GM18861 (cell line): ENCODE measurements at regions not wholly inside any gene's neighbourhood (a gene's known extent, or its start where the extent isn't known, plus 50 kb on each side); places are given as distances from the start of the nearest gene placed in this dataset.
A peak's percentile ranks its signal among the peaks of the same experiment; 100 is the strongest.

ENCODE experiments used
- ATAC-seq: cut with Tn5 transposase; IDR thresholded peaks from one replicate; pipeline ENCODE4 v1.9.1; 2021; ENCODE audit not compliant: unreplicated experiment

GRCh38 chr2:220981926-220982325 is 590.2 kb downstream of the EPHA4 start:
- no peak for ATAC-seq

- ATAC-seq = no peak
Observed at GRCh38 chr2:220985561-220985960, 586.5 kb downstream of the EPHA4 start.

DNA sequence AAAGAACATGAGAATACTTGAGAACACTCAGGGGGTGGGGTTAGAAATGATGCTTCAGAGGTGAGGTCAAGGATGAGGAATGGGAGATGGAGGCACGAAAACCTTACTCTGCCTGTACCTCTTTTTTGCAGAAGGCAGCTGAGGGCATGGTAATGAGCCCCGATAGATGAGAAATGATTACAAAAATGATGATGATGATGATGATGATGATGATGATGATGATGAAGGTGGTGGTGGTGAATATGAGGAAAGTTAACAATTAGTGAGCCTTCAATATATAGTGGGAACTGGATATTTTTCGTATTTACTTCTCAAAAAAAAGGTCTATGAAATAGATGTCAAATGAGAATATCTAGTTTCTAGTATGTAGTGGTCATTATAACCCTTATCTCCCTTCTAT is 584.3 kb downstream of the EPHA4 start:
- ATAC-seq = no peak

DNA sequence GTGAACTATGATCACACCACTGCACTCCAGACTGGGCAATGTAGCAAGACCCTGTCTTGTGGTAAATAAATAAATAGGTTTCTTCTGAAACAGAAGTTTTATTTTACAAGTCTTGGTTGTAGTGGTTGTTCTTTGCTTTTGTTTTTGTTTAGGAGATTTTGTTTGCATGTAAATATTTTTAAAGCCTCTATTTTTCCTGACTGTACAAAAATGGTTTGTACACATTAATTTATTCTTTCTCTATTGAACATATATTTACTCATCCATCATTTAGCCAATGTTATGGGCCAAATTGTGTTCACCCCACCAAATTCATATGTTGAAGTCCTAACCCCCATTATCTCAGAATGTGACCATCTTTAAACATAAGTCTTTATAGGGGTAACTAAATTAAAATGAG is 580.1 kb downstream of the EPHA4 start:
- no peak for ATAC-seq

DNA sequence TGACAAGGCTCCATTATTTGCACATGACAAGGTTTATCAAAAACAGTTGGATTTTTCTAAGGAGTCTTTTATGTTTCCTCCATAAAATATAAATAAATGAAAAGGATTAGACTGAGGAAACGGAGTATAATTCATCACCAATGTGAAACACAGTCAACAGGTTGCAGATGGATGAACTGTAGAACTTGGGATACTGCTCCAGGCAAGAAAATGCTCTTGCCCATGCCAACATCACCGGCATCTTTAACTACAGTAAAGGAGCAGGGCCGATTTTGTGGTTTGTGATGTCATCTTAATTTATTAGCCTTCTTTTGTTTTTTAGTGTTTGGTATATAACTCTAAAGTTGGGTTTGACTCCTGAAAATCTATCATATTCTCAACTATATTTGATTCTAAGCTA is 577.3 kb downstream of the EPHA4 start:
- no peak for ATAC-seq

GRCh38 chr2:220995581-220995980 is 576.5 kb downstream of the EPHA4 start:
- ATAC-seq = no peak

- ATAC-seq = no peak
Observed at GRCh38 chr2:220998156-220998555, 573.9 kb downstream of the EPHA4 start.

- no peak for ATAC-seq
Observed at GRCh38 chr2:220999356-220999755, 572.7 kb downstream of the EPHA4 start.

- ATAC-seq = no peak
Observed at GRCh38 chr2:221001381-221001801, 570.7 kb downstream of the EPHA4 start.

DNA sequence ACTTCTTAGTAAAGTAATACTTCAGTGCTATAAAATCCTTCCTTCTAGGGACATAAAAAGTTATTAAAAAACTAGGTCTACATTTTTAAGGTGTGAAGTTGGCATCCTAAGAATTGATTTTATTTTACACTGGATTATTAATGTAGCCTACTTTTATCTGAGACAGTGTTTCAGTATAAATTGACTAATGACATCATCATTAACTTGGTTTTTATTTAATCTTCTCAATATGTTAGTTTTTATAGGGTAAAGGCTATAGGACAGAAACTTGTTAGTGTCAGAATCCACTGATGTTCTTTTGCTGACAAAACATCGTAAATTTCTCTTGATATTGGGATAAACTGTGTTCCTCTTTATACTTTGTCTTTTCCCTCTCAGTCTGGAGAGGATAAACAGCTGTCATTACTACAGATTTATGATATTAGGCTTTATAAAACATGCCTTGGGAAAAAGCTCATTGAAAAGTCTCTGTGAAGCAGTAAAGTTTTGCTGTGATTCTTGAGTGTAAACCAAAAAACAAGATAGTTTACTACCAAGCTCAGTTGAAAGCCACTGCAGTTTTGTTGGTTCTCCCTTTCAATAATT is 569.9 kb downstream of the EPHA4 start:
- no peak for ATAC-seq

GRCh38 chr2:221005338-221005737 is 566.8 kb downstream of the EPHA4 start:
- ATAC-seq = no peak

- no peak for ATAC-seq
Observed at GRCh38 chr2:221006084-221006483, 566.0 kb downstream of the EPHA4 start.

GRCh38 chr2:221016551-221016950 is 555.6 kb downstream of the EPHA4 start:
- ATAC-seq = no peak

- no peak for ATAC-seq
Observed at GRCh38 chr2:221018262-221018661, 553.8 kb downstream of the EPHA4 start.

DNA sequence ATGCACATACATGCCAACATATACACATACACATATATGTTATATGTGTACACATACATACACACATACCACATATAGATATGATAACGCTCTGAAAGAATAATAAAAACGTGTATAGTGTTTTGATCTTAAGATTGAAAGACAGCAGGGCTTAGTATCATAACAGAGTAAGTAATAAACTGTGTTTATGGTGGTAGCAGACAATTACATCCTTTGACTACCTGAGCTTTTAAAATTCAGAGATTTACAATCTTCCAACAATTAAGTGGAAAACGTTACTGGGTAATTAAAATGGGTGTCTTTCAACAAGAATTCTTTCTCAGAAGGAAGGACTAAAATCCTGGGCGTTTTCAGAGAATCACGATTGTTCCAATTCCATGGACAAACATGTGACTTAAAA is 552.4 kb downstream of the EPHA4 start:
- no peak for ATAC-seq

GRCh38 chr2:221022554-221022953 is 549.5 kb downstream of the EPHA4 start:
- ATAC-seq = no peak

GRCh38 chr2:221025398-221025797 is 546.7 kb downstream of the EPHA4 start:
- peak; percentile 65 for ATAC-seq

- ATAC-seq = no peak
Observed at GRCh38 chr2:221034026-221034701, 537.9 kb downstream of the EPHA4 start.

- ATAC-seq = no peak
Observed at GRCh38 chr2:221034973-221035372, 537.1 kb downstream of the EPHA4 start.

DNA sequence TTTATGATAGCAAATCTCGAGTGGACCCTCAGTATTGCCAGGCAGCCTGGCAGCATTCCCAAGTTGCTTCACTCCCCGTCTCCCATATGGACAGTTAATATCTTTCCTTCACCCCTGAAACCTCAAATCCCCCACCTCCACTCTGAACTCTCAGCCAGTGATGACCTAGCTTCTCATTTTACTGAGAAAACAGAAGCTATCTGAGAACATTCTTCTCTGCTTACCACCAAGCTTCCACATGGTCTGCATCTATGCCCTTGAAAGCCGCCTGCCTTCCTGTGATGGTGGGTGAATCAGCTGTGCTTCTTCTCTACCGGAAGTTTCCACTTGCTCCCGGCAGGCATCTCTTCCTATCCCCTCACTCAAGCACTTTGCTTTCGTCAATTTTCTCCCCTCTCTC is 529.2 kb downstream of the EPHA4 start:
- no peak for ATAC-seq

GRCh38 chr2:221044781-221045180 is 527.3 kb downstream of the EPHA4 start:
- ATAC-seq = no peak

DNA sequence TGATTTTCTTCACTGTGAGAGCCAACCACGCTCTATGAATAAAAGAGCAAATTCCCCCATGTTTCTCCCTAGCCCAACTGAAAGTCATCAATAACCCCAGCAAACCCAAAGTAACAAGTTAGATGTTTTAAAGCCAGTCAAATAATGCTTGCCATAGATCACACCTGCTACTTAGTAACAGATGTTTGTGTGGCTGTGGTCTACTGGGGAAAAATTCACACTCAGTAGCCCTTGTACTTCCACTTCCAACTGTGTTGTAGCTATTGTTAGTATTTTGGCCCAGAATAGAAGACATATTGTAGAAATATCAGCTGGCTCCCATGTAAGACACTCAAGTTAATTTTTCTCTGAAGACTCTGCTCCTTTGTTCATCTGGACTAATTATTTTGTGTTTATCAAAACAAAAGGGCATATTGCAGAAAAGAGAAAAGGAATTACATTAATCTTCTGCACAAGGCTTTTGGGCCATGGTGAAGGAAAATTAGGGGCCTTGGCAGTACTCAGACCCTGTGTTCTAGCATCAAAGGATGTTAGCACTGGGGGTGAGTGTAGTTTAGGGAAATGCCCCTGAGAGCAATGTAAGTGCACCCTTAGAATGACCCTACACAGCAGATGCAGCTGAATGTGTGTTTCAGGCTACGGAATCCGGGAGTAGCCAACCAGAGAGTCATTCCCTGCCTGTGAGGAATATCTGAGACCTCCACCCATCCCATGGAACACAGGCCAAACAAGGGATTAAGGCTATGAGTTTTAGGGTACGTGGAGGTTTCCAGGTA is 521.9 kb downstream of the EPHA4 start:
- peak; percentile 59 for ATAC-seq
